Cardiac fibroblast (primary cell): ENCODE measurements at regions not wholly inside any gene's neighbourhood (a gene's known extent, or its start where the extent isn't known, plus 50 kb on each side); places are given as distances from the start of the nearest gene placed in this dataset.

Source experiments
- DNase-seq, 2 donors: peaks; one replicate each; pipeline versions ENCODE4 v3.0.0 to v3.0.0-alpha.2; 2010; ENCODE audit warnings: low read depth in 2 of 2
- H3K4me3 ChIP-seq, 2 donors: replicated peaks in 1 of 2; 1 replicate in 1 of 2; 2 replicates in 1 of 2; pipeline ENCODE4 v1.5.1; 2011; ENCODE audit warnings: low read depth in 2 of 2, low read length in 2 of 2, mild to moderate bottlenecking in 2 of 2, moderate library complexity in 1 of 2
- TF ChIP-seq, protein P1 (sequence below): IDR thresholded peaks from one replicate; pipeline ENCODE4 v1.5.1; 2011; ENCODE audit warnings: low read depth, mild to moderate bottlenecking, low read length, inconsistent platforms

DNA sequence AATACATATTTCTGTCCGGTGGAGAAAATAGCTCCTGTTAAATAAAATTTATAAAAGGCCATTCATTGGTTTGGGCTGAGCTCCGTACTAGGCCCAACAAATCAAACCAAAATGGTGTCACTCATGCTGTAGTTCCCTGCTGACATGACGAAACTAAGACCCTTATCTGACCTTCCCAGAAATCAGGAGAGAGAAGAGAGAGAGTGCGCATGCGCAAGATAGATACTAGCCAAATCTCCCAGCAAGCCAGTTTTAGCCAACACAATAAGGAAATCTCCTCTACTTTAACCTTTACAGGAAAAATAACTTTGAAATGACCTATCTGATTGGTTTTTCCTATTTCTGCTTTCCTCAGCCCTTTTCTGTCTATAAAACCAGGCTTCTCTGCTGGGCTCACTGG, 152.7 kb upstream of the RMST start:
- H3K4me3 ChIP-seq: no peak overlapping the region
- TF ChIP-seq, protein P1, sequence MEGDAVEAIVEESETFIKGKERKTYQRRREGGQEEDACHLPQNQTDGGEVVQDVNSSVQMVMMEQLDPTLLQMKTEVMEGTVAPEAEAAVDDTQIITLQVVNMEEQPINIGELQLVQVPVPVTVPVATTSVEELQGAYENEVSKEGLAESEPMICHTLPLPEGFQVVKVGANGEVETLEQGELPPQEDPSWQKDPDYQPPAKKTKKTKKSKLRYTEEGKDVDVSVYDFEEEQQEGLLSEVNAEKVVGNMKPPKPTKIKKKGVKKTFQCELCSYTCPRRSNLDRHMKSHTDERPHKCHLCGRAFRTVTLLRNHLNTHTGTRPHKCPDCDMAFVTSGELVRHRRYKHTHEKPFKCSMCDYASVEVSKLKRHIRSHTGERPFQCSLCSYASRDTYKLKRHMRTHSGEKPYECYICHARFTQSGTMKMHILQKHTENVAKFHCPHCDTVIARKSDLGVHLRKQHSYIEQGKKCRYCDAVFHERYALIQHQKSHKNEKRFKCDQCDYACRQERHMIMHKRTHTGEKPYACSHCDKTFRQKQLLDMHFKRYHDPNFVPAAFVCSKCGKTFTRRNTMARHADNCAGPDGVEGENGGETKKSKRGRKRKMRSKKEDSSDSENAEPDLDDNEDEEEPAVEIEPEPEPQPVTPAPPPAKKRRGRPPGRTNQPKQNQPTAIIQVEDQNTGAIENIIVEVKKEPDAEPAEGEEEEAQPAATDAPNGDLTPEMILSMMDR: no peak
- no peak for DNase-seq

DNA sequence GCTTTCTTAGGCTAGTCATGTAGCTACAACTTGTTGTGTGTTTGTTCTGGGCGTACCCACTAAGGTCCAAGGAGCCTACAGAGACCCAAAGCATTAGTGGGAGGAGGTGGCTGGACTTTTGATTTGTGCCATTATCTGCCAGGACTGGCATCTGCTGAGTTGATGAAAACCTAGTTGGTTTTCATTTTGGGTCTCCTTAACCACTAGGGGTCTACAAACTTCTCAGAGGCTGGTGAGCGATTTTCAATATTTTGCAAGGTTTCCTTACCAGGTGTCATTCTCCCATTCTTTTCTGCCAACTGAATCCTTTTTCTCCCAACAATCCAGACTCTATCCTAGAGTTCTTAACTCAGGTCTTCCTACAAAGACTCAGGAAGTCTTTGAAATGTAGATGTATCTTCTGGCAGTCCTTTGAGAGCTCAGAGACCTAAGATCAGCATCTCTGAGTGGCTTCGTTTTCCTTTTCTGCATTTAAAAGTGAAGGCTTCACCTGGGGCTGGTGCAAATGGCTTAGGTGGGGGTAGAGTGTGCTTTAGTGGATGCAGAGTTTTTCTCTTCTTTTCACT, 150.0 kb upstream of the RMST start:
- H3K4me3 ChIP-seq: no peak overlapping the region
- TF ChIP-seq, protein P1: no peak
- DNase-seq: no peak

DNA sequence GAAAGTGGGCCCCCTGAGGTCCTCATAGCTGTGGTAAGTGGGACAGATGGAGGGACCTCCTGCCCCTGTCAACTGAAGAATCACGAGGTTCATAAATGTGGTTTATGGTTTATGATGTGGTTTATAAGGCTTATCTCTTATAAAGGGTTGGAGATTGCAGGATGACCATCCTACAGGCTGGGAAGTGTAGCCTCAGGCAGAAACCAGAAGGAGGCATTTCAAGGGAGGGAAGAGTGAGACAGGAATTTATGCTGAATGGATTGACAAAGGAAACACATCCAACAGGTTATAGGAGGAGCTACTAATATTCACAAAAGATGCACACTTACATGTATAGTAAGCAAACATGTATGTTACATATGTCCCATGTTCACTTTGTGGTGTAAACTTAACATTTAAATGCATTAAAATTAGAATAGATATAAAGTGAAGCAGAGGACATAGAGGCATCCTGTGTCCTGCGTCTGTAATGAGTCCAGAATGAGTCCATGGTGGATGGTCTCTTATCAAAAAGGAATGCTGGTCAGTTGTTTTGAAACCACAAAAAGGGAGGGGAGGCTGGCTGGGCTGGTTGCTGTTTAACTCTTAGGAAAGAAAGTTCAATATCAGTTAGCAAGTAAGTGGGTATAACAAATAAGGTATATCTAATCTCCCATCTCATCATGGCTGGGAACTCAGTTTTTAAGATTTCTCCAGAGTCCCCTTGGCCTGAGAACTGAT, 149.0 kb upstream of the RMST start:
- TF ChIP-seq, protein P1: no peak
- H3K4me3 ChIP-seq: no peak overlapping the region
- DNase-seq: no peak

DNA sequence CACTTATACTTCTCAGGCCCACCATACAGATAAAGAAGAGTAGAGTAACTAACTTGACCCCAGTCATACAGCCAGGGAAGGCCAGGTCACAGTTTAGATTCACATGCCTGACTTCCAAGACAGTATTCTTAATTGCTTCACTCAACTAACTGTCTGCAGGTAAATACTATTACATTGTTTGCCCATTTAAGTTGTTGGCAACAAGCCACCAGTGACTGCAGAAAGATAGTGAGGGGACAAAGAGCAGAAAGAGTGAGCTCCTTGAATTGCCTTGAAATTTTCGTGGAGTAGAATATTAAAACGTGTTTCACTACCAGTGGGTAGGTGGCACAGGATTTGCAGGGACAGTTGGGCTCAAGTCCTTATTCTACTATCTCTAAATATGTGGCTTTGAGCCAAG, 146.3 kb upstream of the RMST start:
- TF ChIP-seq, protein P1: no peak
- DNase-seq: no peak

DNA sequence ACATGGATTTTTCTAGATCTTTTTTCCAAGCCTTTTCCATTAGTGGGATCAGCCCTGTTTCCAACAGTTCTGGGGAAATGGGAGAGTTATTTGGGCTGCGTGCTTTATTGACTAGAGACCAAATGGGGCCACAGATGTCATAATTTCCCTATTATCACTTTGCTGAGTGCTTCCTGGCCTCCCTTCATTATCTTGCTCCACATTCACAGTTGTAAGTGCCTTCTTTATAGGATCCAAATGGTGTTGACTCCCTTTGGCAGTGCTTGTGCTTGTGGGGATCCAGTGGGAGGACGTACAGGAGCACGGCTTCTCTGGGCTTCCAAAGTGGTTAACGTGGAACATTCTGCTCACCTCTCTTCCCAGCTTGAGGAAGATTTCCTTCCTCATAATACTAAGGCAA, 141.0 kb upstream of the RMST start:
- TF ChIP-seq, protein P1: no peak
- no peak overlapping the region for H3K4me3 ChIP-seq
- no peak for DNase-seq

More for the DNA sequence above, 146.3 kb upstream of the RMST start:
- H3K4me3 ChIP-seq: no peak overlapping the region

DNA sequence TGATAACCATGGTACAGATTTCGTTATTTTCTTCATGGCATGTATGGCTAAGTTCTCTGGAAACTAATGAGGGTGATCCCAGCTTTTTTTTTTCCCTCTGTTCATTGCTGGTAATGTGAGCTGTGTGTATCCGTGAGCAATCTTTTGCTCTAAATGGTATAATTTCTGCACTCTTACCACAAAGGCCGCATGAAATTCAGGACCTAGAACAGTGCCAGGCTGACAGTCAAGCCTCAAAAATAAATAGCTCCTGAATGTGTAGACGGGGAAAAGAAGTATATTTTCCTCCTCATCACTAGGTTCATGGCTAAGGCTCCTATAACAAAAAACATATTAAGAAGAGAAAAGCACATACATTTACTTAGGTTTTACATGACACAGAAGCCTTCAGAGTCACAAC, 140.2 kb upstream of the RMST start:
- TF ChIP-seq, protein P1: no peak
- DNase-seq: no peak
- H3K4me3 ChIP-seq: no peak overlapping the region
